ENCODE measurements at regions not wholly inside any gene's neighbourhood (a gene's known extent, or its start where the extent isn't known, plus 50 kb on each side); places are given as distances from the start of the nearest gene placed in this dataset.

DNA sequence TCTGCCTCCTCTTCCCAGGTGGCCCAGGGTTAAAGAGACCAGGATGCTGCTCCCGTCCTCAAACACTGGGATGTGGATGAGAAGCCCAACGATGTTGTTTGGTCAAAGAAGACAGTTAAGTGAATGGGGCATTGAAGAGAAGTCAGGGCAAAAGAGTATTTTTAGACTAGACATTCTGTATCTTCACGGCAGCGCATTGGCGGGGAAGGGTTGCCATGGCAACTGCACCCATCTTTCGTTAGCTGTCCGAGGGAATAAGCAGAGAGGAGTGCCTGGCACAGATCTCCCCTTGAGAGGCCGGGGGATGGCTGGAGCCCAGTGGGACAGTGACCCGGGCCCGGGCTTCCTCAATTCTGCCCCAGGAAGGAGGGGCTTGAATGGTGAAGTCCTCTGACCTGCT is 56.4 kb upstream of the GPR31 start:
- no peak for TF ChIP-seq CTCF (IDR thresholded peaks at IDR 0.05; ENCODE audit: insufficient read depth, low read length)
- TF ChIP-seq POLR2AphosphoS5 (IDR thresholded peaks at IDR 0.05; ENCODE audit: low read depth), result no peak

All from HL-60 (cell line).